Fibroblast of skin of left biceps (primary cell): ENCODE measurements at regions not wholly inside any gene's neighbourhood (a gene's known extent, or its start where the extent isn't known, plus 50 kb on each side); places are given as distances from the start of the nearest gene placed in this dataset.

ENCODE experiments used
- DNase-seq, 2 experiments: peaks; one replicate each; pipeline ENCODE4 v3.0.0-alpha.2; 2013; ENCODE audit warnings: low read depth in 2 of 2

DNA sequence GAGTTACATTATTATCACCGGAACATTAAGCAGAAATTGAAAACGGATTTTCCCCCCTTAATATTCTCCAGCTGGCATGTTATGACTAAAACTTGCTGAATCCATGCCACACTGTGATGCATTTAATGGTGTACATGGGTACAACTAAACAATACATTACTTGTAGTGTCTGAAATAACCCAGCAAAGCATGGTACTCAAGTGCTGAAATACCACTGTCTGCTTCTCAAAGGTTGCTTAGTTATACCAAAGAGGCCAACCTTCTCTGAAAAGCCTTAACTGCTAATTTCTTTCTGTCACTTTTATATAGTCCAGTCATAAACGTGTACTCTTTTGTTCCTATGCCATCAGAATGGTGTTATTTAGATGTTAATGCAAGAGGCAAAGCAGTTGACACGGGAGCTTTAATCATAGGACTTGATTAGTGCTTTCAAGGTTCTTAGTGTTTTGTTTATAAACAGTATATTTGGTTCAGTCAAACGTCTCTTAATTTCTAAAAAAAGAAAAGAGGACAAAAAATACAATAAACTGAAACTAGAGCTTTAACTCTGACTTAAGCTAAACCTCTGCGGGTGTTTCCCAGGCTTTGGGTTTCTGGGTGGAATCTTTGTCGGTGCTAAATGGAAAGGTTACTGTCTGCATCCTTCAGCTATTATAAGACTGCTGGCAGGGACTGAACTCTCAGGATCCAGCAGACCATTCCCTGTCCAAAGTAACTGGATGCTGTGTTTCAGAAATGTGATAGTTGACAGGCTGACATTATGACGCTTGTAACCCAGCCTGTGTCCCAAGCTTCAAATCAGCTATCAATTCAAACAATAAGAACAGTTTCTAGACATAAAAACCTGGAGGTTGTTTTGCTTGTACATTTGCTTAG is 202.6 kb downstream of the PPP1R3A start:
- DNase-seq, result no peak

DNA sequence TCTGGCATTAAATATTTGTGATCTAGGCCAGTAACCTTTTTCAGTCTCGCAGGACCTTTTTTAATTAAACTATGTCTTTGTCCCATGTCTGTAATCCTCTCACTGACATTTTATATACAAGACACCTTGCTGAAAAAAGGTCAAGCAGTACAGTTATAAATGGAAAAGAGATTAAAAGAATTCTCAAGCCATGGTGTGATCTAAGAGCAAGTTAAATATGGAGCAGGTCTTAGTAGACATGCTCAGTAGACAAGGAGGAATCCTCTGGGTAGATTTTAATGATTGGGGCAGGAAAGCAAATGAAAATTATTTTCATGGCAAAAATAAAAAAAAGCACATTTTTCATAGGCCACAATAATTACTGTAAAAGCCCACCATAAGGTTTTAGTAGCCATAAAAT is 203.5 kb downstream of the PPP1R3A start:
- DNase-seq, result no peak

DNA sequence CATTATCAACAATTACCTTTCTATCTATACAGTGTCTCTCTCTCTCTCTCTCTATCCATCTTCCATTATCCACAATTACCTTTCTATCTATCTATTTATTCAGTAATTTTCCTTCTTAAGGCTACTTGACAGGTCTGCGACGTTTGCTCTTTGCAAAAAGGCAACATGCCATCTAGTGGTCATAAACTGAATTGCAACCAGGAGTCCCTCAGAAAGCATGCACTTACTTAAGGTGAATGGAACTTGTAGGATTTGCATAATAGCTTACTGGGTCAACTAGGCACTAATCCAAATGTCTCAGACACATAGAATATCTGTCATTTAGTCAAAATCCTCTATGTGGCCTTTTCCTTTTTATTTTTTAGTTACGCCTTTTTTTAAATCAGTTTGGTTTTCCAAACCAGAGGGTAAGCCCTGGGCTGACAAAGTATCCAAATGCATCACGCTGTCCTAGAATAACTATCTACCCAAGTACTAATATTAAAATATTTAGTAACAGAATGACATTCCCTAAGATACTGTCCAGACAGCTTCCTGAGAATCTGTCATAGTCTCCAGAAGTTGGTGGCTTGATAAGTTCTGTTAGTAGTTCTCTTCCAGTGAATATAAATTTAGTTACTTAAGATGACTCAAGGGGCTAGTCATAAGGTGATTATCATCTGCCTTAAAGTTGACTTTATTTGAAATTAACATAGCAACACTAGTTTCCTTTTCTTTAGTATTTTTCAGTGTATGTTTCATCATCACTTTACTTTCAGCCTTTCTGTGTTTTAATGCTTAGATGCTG is 208.3 kb downstream of the PPP1R3A start:
- DNase-seq, result peak; percentile 38 to 50

DNA sequence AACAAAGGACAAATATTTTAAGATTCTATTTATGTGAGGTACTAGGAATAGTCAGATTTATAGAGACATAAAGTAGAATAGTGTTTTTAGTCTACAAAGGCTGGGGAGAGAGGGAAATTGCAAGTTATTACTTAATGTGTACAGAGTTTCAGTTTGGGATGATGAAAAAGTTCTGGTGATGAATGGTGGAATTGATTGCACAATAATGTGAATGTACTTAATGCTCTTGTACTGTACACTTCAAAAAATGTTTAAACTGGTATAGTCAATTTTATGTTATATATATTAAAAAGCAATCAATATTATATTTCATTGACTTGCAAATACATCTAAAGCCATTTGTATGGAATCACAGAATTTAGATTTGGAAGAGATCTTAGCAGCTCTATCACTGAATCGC is 213.4 kb downstream of the PPP1R3A start:
- no peak for DNase-seq

DNA sequence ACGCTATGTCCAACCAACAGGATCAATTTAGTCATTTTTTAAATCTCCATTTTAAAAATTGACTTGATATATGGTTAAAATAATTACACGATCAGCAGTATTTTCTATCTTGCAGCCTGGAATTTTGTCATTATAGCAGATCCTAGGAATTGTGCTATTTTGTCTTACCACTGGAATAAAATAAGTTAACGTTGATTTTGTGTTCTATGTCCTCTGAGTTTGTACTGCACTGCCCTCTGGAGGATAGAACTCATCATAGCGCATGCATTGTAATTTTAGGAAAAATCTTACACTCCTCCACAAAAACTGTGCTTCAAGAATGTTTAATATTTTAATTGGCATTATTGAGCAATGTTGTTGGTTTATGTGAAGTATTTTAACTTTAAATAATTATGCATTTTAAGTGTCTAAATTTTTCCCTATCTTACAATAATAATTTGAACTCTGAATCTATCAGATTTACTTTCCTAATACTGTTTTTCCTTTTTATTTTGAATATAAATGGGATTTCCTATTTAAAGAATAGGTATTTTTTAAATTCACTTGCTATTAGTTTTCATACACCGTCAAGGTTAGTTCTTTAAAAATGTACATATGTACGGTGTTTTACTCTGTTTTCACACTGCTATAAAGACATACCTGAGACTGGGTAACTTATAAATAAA is 220.1 kb downstream of the PPP1R3A start:
- DNase-seq, result no peak

DNA sequence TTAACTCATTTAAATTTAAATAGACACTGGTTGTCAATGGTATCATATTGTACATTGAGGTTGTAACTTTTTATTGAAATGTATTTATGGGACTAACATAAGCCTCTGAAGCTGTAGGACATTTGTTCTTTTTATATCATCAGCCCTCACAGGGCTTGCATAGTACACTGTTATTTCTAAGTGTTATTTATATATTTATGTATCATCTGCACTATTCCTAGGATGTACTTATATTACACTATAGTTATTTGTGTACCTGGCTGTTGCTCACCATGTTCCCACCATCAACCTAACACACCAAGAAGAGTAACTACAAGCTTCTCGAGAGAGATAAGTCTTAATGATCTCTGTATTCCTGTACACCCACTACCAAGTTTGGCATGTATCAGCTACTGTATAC is 224.7 kb downstream of the PPP1R3A start:
- no peak for DNase-seq

DNA sequence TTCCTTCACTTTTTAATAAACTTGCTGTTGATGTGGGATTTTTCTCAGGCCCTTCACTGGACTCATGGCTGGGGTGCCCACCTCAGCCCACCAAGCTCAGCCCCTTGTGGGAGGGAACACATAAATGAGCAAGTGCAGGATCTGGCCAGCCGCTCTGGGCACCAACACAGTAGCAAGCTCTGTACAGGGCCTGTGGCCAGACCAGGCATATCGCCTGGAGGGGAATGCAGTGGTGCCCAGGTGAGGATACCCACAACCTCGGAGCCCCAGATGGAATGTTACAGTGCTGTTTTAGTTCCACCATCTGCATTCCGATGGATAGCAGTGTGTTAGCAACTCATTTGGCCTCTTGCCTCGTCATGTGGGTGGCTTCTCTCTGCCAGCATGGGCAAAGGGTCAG is 234.6 kb downstream of the PPP1R3A start:
- DNase-seq, result no peak

DNA sequence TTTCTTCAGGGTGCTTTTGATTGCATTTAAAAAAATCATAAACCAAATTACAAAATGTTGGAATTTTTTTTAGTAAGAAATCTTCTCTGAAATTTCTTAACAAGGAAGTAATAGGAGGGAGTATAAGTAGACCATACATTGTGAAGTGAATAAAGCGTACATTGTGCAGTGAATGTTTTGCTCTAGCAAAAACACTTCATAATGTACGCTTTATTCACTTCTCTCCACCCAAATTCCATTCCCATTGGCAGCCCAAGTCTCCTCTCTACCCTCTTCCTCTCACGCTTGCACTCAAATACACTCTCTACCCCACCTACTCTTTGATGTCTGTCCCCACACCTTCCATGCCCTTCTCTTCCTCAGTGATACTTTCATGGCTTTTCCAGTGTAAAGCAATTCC is 241.0 kb downstream of the PPP1R3A start:
- DNase-seq, result no peak

DNA sequence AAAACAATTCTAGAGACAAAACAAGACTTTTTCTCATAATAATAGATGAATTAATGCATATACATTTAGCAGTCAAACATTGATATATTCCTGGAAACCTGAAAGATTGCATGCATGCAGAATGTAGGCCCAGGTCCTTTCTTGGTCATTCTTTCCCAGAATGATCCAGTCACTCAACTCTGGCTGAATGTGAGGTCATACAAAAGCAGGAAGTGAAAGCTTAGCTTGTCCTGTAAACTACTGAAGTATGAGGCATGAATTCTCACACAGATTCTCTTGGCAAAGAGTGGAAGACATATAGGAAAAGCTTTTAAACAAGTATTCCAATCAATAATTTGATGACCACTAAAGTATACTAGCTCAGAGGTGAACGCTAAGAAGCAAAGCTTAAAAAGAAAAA is 253.9 kb downstream of the PPP1R3A start:
- DNase-seq, result no peak

DNA sequence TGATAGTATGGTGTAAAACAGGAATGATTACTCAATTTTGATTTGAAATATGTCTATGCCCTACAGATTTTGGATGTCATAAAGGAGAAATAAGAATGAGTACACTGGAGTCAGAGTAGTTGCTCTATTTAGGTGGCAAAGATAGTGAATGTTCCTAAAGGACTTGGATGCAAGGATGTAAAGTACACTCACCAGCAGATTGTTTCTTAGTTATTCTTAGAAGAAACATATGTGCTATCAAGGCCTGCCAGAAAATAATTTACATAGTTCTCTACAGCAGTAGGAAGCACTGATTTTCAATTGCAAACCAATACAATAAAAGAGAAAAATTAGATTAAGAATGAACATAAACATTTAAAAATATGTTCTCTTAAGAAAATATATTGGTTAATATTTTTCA is 259.4 kb downstream of the PPP1R3A start:
- DNase-seq, result no peak

DNA sequence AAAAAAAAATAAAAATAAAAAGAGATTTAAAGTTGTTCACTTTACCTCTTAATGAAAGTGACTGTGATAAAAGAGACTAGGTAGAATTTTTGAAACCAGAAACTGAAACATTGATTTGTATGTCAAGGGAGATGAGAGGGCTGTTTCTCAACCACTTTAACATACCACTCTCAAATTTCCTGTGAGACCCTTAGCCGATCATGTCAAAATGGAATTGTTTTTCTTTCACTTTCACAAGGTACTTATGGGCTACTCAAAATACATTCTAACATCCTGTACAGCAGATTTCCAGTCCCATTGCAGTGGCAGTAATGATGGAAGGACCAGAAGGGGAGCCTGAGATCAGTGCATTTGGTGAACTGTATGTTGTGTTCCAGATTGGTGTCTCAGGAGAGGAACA is 261.2 kb downstream of the PPP1R3A start:
- no peak for DNase-seq

DNA sequence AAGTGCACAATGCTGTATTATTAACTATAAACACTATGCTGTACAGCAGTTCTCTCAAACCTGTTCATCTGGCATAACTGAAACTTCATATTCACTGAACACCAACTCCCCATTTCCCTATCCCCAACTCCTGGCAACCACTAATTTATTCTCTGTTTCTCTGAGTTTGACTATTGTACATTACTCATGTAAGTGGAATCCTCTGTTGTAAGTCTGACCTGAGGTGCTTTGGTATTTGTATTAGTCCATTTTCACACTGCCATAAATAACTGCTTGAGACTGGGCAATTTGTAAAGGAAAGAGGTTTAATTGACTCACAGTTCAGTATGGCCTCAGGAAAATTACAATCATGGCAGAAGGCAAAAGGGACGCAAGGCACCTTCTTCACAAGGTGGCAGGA is 266.3 kb downstream of the PPP1R3A start:
- no peak for DNase-seq

DNA sequence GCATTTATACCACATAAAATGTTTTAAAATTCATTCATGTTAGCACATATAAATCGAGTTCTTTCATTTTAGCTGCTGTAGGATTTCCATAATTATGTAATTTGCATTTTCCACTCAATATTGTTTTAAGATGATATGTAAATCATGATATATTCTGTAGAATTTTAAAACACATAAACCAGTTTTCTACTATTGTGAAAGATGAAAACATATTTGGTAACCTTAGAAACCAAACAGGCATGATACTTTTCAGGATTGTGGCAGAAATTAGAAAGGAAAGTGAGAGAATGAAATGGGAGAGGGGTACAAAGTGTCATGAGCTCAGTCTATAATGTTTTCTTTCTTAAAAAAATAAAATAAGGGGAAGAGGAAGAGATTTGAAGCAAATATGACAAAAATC is 269.3 kb downstream of the PPP1R3A start:
- DNase-seq, result no peak

DNA sequence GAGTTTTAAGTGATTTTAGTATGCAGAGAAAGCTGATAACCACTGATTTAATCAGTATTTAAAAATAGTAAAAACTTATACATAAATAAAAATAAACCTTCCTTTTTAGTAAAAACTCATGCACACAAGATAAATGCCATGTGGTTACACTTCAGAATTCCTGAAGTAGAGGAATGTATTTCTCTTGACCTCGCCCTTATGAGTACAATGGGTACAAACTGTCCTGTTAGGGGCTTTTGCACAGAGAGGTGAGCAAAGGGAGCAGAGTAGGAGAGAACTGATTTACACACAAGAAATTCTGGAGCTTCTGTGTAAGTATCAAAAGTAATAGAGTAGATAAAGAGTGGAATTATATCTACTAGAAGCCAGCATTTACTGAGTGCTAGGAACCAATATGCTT is 279.6 kb downstream of the PPP1R3A start:
- no peak for DNase-seq

DNA sequence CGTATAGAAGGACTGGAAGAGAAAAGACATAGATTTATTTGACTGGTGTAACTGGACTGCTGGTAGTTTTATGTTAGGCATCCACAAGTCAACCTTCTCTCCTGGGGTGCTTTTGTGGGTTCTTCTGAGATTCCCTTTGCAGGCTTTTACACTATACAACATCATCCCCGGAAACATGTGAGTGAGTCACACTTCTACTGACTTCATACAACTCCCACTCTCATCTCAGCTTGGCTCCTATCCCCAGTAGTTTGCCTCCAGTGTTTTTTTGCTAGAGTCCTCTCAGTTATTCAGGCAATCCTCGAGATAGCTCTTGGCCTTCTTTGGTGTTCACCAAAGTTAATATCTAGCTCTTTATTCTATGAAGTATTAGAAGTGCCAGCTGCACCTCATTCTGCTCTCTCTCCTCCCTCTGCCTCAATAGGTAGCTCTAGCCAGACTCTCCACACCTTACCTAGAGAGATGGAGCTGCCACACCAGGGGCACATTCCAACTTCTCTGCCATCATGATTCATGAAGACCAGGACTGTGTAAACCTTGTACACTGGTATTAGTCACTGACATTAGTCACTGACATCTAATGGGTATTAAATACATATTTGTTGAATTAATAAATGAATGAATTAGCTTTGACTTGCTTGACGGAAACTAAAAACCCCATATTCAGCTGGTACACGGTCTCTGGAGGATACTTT is 281.9 kb downstream of the PPP1R3A start:
- no peak for DNase-seq

DNA sequence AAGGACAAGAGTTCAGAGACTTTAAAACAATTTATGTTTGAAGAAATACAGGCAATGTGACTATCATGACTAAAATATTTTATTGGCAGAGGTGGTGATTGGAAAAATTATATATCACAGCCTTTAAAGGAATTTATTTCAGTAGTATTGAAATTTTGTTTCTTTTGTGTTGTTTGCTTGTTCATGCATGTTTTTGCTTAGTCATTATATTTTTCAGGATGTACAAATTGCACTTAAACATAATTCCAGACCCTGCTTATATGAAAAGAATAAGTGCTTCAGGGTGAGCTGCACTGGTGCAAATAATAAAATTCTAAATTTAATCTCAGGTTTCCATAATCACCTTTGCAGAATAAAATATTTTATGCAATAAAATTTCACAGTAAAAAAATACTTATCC is 283.3 kb downstream of the PPP1R3A start:
- no peak for DNase-seq

DNA sequence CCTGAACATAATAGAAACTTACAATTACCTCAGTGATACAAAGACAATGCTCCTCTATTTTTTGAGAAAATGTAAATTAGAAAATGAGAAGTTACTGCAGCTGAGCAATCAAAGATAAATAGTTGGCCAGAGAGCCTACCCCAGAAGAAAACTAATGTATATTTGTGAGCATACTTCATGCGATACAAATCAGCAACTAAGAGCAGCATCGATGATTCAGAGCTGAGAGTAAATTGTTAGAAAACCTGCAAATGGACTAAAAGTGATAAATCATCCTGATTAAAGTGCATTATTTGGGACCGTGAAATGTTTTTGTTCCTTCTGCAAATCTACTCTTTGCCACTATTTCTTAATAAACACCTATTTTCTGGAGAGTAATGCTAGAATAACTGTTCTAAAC is 285.7 kb downstream of the PPP1R3A start:
- DNase-seq, result no peak

DNA sequence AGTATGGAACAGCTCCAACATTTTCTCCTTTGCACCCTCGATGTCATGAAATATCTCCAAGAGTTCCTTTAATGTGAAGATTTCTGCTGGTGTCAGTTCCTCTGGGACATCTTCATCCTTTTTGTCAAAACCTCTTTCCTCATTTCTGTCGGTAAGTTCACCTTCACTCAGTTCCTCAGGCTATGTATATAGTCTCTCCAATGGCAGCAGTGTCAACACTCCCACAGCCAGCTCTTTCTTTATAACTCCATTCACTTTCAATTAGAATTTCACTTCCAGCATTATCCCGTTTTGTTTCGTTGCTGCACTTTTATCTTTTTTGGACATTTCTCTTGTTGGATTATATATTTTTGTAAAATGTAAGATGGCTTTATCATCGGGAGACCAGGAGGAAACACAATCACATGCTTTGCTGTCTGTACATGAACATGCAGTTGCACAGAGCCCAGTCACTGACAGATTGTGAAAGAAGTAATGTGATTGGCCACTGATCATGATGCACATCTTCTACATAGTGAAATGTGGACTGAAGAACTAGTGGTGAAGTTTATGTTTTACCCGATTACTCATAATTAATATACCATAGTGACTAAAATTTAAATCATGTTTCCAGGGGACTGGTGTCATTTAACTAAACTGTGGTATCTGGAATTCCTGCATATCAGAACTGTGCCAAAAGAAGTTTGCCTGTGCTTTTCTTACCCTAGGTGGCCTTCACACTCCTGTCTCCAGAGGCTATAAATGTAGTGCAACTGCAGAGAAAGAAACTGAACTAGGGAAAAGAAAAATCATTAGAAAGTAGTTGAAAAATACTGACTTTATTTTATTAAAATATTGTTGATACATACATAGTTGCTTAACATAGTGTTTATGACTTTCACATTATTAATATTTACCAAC is 289.6 kb downstream of the PPP1R3A start:
- no peak for DNase-seq

DNA sequence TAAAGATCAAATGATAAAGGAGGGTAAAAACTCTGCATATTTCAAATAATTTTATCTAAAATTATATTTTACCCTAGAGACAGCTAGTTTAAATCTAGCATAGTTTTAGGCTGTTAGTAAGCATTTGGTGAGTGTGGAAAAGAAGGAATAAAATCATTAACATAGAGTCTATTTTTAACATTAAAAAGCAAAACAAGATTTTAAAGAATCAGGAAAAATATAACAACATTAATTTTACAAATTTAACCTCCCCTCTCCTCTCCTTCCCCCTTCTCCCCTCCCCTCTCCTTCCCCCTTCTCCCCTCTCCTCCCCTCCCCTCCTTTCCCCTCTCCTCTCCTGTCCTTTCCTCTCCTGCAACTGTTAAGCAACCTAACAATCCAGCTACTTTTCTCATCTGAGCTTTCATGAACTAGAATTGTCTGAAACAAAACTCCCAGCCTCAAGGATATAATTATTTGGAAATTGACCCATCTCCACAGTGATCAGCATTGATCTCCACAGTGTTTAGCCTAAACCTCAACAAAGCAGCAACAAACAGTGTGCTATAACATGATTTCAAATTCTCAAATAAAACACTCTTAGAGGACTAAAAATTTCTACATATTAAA is 293.2 kb downstream of the PPP1R3A start:
- DNase-seq, result no peak

DNA sequence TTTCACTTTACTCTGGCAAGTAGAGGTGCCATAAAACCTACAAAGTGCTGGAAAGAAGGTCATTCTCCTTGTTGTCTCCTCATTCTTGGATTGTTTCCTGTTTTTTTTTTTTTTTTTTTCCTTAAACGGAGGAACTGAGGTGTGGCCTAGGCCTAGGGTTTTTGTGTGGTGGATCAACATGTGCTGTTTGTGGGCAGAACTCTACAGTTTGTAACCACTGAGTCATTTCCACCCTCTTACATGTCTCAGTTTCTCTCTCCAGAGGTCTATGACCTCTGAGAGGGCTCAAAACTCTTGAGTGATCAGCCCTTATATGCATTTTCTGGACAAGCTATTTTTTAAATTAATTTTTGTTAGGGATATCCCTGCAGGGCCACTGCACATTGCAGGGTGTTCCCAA is 296.0 kb downstream of the PPP1R3A start:
- DNase-seq, result no peak

DNA sequence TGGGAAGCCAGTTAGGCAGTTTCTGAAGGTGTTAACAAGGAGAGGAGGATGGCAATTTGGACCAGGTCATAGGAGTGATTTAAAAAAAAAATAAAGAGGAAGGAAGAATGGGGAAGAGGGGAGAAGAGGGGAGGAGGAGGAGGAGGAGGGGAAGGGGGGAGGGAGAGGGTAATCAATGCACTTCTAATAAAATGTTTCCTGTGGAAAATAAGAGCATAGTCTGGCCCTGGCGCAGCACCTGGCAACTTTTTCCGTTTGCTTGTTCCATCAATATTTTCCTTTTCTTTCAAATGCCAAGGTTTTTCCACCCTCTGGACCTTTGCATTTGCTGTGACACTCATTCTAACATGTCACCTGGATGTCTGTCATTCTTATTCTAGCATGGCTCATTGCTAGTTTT is 308.2 kb downstream of the PPP1R3A start:
- DNase-seq, result no peak
